Vagina (tissue), 2 donors: ENCODE measurements at regions not wholly inside any gene's neighbourhood (a gene's known extent, or its start where the extent isn't known, plus 50 kb on each side); places are given as distances from the start of the nearest gene placed in this dataset.
"Not testable (repeated sequence)": the region's sequence is repeated elsewhere in the genome, so short reads cannot be mapped to it uniquely, and the experiment has no call there.

Experiments
- DNase-seq, 2 donors: peaks; one replicate each; pipeline ENCODE4 v3.0.0-alpha.2; 2017; ENCODE audit errors: extremely low spot score in 2 of 2
- H3K27ac ChIP-seq: fragments of 200-600 bp; sonication (generic); one replicate; pipeline ENCODE4 v1.5.1; 2019
- H3K27me3 ChIP-seq: fragments of 200-600 bp; sonication (generic); one replicate; pipeline ENCODE4 v1.5.1; 2019
- H3K36me3 ChIP-seq, 2 donors: fragments of 200-600 bp; sonication (generic); one replicate each; pipeline ENCODE4 v1.5.1; 2017 to 2019
- H3K4me1 ChIP-seq: fragments of 200-600 bp; sonication (generic); one replicate; pipeline ENCODE4 v1.5.1; 2019
- H3K4me3 ChIP-seq, 2 donors: fragments of 200-600 bp; sonication (generic); 1 replicate in 1 of 2; 2 replicates in 1 of 2; pipeline ENCODE4 v1.5.1; 2016 to 2019
- H3K9me3 ChIP-seq: fragments of 200-600 bp; sonication (generic); one replicate; pipeline ENCODE4 v1.5.1; 2019
- POLR2A ChIP-seq, 2 donors: fragments of 450-650 bp; IDR thresholded peaks; one replicate each; pipeline ENCODE4 v1.6.1; 2017; ENCODE audit warnings: antibody characterized with exemption in 2 of 2, mild to moderate bottlenecking in 2 of 2, moderate library complexity in 2 of 2
- POLR2AphosphoS5 ChIP-seq, 2 donors: sonication (generic); formaldehyde crosslinking; IDR thresholded peaks; one replicate each; pipeline ENCODE4 v1.9.0; 2017; ENCODE audit warnings: antibody characterized with exemption in 2 of 2, mild to moderate bottlenecking in 2 of 2, low read depth in 1 of 2; ENCODE audit not compliant: insufficient read depth in 1 of 2
- intact Hi-C: fragments of 100-400 bp; cut with DNase I; formaldehyde crosslinking; loops from one replicate; pipeline ENCODE4 v1.15.1; 2023
- TF ChIP-seq, protein P1 (sequence below), 3 experiments: fragments of 450-650 bp in 2 of 3; fragments of 200-600 bp in 1 of 3; sonication (generic) in 1 of 3; IDR thresholded peaks; one replicate each; pipeline ENCODE4 v1.5.1; 2017 to 2019; ENCODE audit warnings: antibody characterized with exemption in 3 of 3, mild to moderate bottlenecking in 2 of 3, moderate library complexity in 2 of 3

GRCh38 chr4:18106620-18107019 lies 85.1 kb upstream of the LCORL start:
- H3K4me1 ChIP-seq, result peaks cover 9% of the 10 kb centered on the region
- no peaks in the 10 kb centered on the region for H3K36me3 ChIP-seq
- no peak for DNase-seq
- H3K9me3 ChIP-seq, result no peaks in the 10 kb centered on the region
- H3K27me3 ChIP-seq, result no peaks in the 10 kb centered on the region
- TF ChIP-seq POLR2AphosphoS5 (IDR thresholded peaks at IDR 0.05; ENCODE audit: insufficient read depth in 1 of 2, low read depth in 1 of 2) (no peak), POLR2A (IDR thresholded peaks at IDR 0.05) (no peak)
- TF ChIP-seq, protein P1, sequence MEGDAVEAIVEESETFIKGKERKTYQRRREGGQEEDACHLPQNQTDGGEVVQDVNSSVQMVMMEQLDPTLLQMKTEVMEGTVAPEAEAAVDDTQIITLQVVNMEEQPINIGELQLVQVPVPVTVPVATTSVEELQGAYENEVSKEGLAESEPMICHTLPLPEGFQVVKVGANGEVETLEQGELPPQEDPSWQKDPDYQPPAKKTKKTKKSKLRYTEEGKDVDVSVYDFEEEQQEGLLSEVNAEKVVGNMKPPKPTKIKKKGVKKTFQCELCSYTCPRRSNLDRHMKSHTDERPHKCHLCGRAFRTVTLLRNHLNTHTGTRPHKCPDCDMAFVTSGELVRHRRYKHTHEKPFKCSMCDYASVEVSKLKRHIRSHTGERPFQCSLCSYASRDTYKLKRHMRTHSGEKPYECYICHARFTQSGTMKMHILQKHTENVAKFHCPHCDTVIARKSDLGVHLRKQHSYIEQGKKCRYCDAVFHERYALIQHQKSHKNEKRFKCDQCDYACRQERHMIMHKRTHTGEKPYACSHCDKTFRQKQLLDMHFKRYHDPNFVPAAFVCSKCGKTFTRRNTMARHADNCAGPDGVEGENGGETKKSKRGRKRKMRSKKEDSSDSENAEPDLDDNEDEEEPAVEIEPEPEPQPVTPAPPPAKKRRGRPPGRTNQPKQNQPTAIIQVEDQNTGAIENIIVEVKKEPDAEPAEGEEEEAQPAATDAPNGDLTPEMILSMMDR (IDR thresholded peaks at IDR 0.05), result no peak
- H3K27ac ChIP-seq, result no peak overlapping the region
- intact Hi-C loops, result no loop called here
- no peak overlapping the region for H3K4me3 ChIP-seq

GRCh38 chr4:18105030-18106011 lies 83.8 kb upstream of the LCORL start:
- H3K36me3 ChIP-seq, result no peaks in the 10 kb centered on the region
- H3K27me3 ChIP-seq, result no peaks in the 10 kb centered on the region
- no peak overlapping the region for H3K4me3 ChIP-seq
- no peak overlapping the region for H3K27ac ChIP-seq
- no peaks in the 10 kb centered on the region for H3K9me3 ChIP-seq
- intact Hi-C loops, result no loop called here
- DNase-seq, result no peak
- peaks cover 9% of the 10 kb centered on the region for H3K4me1 ChIP-seq
- TF ChIP-seq, protein P1 (IDR thresholded peaks at IDR 0.05), result no peak
- TF ChIP-seq POLR2A (IDR thresholded peaks at IDR 0.05) (no peak), POLR2AphosphoS5 (IDR thresholded peaks at IDR 0.05; ENCODE audit: insufficient read depth in 1 of 2, low read depth in 1 of 2) (no peak)

- no peak overlapping the region for H3K27ac ChIP-seq
- DNase-seq, result no peak
- no peaks in the 10 kb centered on the region for H3K36me3 ChIP-seq
- H3K4me3 ChIP-seq, result no peak overlapping the region
- H3K4me1 ChIP-seq, result peaks cover 9% of the 10 kb centered on the region
- intact Hi-C loops, result no loop called here
- TF ChIP-seq POLR2AphosphoS5 (IDR thresholded peaks at IDR 0.05; ENCODE audit: insufficient read depth in 1 of 2, low read depth in 1 of 2) (no peak), POLR2A (IDR thresholded peaks at IDR 0.05) (no peak)
- TF ChIP-seq, protein P1 (IDR thresholded peaks at IDR 0.05), result no peak
- no peaks in the 10 kb centered on the region for H3K27me3 ChIP-seq
- H3K9me3 ChIP-seq, result no peaks in the 10 kb centered on the region
Measured at GRCh38 chr4:18103876-18104605, 82.5 kb upstream of the LCORL start.

DNA sequence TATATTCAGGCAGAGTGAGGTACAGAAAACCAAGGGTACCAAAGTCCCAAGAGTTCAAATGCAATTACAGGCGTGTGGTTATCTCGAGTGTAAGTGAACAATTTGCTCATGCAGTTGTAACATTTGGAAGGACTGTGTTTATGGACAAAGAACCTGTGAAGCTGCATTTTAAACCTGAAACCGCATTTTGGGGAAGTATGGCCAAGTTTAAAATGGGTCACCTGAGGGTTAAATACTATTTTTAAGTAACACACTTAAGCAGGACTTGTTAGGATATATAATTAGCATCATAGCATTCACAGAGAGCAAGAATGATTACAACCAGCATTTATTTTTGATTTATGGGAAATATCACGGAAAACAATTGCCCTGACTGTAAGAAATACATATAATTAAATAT lies 79.1 kb upstream of the LCORL start:
- intact Hi-C loops, result no loop called here
- TF ChIP-seq POLR2AphosphoS5 (IDR thresholded peaks at IDR 0.05; ENCODE audit: insufficient read depth in 1 of 2, low read depth in 1 of 2) (no peak), POLR2A (IDR thresholded peaks at IDR 0.05) (no peak)
- TF ChIP-seq, protein P1 (IDR thresholded peaks at IDR 0.05), result no peak
- Histone ChIP-seq H3K9me3 (no peaks in the 10 kb centered on the region), H3K36me3 (no peaks in the 10 kb centered on the region), H3K27me3 (no peaks in the 10 kb centered on the region), H3K27ac (no peak overlapping the region), H3K4me3 (no peak overlapping the region), H3K4me1 (no peaks in the 10 kb centered on the region)
- DNase-seq, result no peak

GRCh38 chr4:18090447-18090846 lies 68.9 kb upstream of the LCORL start:
- DNase-seq, intact Hi-C loops, H3K9me3 ChIP-seq, H3K27me3 ChIP-seq, H3K27ac ChIP-seq, H3K4me1 ChIP-seq, H3K4me3 ChIP-seq, H3K36me3 ChIP-seq: not testable (repeated sequence)
